NB4 (cell line): ENCODE measurements at regions not wholly inside any gene's neighbourhood (a gene's known extent, or its start where the extent isn't known, plus 50 kb on each side); places are given as distances from the start of the nearest gene placed in this dataset.

ENCODE experiments used
- DNase-seq: peaks from one replicate; pipeline ENCODE4 v3.0.0; 2010; ENCODE audit warnings: low read depth
- H3K4me3 ChIP-seq: one replicate; pipeline ENCODE4 v1.5.1; 2011; ENCODE audit warnings: mild to moderate bottlenecking, low read depth, low read length, moderate library complexity
- MYC ChIP-seq: IDR thresholded peaks from 2 replicates; pipeline ENCODE4 v1.6.1; 2011; ENCODE audit warnings: low read depth, low read length
- POLR2A ChIP-seq: IDR thresholded peaks from 2 replicates; pipeline ENCODE4 v1.6.1; 2011; ENCODE audit warnings: mild to moderate bottlenecking; ENCODE audit not compliant: insufficient read length; ENCODE audit errors: extremely low read depth
- TF ChIP-seq, protein P1 (sequence below): IDR thresholded peaks from 2 replicates; pipeline ENCODE4 v1.6.1; 2011; ENCODE audit warnings: low read depth, low read length
- TF ChIP-seq, protein P2 (sequence below): IDR thresholded peaks from one replicate; pipeline ENCODE4 v1.5.1; 2012; ENCODE audit warnings: low read depth, low read length

DNA sequence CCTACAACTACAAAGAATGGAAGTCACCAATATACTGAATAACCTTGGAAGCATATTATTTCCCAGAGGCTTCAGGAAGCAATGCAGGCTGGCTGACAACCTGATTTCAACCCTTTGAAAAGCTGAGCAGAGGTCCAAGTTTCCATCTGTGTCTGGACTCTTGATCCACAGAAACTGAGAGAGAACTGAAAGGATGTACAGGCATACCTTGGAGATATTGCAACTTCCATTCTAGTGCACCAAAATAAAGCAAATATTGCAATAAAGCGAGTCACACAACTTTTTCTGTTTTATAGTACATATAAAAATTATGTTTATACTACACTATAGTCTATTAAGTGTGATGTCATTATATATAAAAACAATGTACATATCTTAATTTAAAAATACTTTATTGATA is 85.3 kb downstream of the TYW3 start:
- no peak overlapping the region for H3K4me3 ChIP-seq
- DNase-seq, result no peak
- TF ChIP-seq, protein P1, sequence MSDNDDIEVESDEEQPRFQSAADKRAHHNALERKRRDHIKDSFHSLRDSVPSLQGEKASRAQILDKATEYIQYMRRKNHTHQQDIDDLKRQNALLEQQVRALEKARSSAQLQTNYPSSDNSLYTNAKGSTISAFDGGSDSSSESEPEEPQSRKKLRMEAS, result no peak
- TF ChIP-seq, protein P2, sequence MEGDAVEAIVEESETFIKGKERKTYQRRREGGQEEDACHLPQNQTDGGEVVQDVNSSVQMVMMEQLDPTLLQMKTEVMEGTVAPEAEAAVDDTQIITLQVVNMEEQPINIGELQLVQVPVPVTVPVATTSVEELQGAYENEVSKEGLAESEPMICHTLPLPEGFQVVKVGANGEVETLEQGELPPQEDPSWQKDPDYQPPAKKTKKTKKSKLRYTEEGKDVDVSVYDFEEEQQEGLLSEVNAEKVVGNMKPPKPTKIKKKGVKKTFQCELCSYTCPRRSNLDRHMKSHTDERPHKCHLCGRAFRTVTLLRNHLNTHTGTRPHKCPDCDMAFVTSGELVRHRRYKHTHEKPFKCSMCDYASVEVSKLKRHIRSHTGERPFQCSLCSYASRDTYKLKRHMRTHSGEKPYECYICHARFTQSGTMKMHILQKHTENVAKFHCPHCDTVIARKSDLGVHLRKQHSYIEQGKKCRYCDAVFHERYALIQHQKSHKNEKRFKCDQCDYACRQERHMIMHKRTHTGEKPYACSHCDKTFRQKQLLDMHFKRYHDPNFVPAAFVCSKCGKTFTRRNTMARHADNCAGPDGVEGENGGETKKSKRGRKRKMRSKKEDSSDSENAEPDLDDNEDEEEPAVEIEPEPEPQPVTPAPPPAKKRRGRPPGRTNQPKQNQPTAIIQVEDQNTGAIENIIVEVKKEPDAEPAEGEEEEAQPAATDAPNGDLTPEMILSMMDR, result no peak
- TF ChIP-seq POLR2A, result no peak
- TF ChIP-seq MYC, result no peak

DNA sequence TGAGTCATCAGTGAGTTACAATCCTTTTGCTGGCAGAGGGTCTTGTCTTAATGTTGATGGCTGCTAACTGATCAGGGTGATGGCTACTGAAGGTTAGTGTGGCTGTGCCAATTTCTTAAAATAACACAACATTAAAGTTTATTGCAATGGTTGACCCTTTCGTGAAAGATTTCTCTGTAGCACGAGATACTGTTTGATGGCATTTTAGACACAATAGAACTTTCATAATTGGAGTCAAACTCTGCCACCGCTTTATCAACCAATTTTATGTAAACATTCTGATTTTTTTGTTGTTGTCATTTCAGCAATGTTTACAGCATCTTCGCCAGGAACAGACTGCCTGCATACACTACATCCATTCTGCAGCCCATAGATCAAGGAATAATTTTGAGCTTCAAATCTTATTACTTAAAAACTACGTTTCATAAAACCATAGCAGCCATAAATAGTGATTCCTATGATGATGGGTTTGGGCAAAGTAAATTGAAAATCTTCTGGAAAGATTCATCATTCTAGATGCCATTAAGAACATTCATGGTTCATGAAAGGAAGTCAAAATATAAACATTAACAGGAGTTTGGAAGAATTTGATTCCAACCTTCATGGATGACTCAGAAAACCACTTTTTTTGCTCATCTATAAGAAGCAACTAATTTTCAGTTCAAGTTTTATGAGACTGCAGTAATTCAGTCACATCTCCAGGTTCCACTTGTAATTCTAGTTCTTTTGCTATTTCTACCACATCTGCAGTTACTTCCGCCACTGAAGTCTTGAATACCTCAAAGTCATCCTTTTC is 85.9 kb downstream of the TYW3 start:
- TF ChIP-seq MYC (no peak), POLR2A (no peak)
- TF ChIP-seq, protein P2, result no peak
- TF ChIP-seq, protein P1, result no peak
- no peak overlapping the region for H3K4me3 ChIP-seq
- DNase-seq, result no peak

DNA sequence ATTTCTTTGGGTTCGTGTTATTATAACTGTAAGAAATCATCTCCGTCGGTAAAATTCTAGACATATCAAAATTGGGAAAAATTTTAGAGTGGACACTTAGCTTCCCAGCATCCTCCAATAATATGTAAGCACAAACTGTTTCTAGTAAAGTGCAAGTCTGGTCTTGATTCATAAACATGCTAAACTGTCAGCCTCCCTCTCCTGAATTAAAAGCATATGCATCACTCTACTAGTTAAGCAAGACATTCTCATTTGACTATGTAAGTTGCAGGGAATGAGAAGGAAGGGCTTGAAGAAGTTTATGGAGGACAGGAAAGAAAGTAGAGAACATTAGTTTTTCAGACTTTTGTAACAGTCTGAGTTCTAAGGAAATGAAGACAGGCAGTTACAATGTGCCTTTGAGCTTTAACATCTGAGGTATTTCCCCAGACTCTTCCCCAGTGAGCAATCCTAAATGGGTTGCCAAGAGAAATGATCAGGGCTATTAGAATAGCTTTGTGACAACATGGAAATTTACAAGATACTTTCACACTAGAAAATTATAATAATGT is 90.0 kb downstream of the TYW3 start:
- no peak overlapping the region for H3K4me3 ChIP-seq
- TF ChIP-seq, protein P1, result no peak
- no peak for TF ChIP-seq POLR2A
- TF ChIP-seq, protein P2, result no peak
- TF ChIP-seq MYC, result no peak
- no peak for DNase-seq

DNA sequence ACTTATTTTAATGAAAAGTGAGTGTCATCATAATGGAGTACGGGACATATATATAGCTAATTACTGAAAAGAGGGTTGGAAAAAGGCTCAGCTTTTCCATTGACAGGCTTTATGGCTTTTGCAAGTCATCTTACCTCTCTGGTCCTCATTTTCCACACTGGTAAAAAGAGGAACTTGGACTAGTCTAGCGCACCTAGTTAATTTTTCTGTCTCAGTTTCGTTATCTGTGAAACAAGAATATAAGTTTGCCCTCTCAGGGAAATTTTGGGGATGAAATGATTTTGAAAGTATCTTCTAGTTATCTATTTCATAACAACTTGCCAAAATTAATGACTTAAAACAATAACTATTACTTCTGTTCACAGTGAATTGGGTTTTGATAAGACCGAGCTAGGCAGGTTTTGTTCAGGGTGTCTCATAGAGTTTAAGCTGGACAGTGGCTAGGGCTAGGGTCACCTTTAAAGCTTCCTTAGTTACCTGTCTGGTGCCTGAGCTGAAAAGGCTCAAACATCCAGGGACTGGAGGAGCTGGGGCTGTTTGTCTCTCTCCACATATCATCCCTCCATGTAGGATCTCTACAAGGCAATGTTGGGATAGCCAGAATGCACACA is 91.7 kb downstream of the TYW3 start:
- no peak for DNase-seq
- no peak for TF ChIP-seq POLR2A
- TF ChIP-seq, protein P2, result no peak

DNA sequence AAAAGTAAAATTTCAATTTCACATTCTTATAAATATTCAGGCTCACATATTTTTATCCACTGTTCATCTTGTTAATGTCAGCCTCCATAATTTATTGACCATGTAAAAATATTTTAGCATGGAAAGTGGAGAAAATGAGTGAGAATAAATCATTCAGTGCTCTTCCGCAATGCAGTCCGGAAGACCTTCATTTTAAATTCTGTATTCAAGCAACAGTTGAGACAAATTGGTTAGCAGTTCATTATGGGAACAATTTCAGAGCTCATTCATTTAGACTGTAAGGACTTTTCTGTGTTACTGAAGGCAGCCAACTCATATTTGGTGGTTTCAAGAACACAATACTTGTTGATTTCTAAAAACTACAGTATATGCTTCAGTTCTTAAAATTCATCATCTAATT is 97.8 kb downstream of the TYW3 start:
- no peak overlapping the region for H3K4me3 ChIP-seq
- no peak for DNase-seq
- TF ChIP-seq, protein P2, result no peak
- TF ChIP-seq MYC, result no peak
- TF ChIP-seq POLR2A, result no peak
- TF ChIP-seq, protein P1, result no peak

More for the DNA sequence above, 91.7 kb downstream of the TYW3 start:
- H3K4me3 ChIP-seq, result no peak overlapping the region
